HCT116 (cell line): ENCODE measurements at regions not wholly inside any gene's neighbourhood (a gene's known extent, or its start where the extent isn't known, plus 50 kb on each side); places are given as distances from the start of the nearest gene placed in this dataset.

Experiments
- MAX ChIP-seq: IDR thresholded peaks from 2 replicates; pipeline ENCODE4 v1.6.1; 2012
- TF ChIP-seq, protein P1 (sequence below), 3 experiments: fragments of 200-600 bp in 1 of 3; sonication (generic) in 1 of 3; IDR thresholded peaks in 2 of 3; conservative IDR thresholded peaks in 1 of 3; 2 replicates each; pipeline ENCODE4 v1.5.1; 2012 to 2017; ENCODE audit warnings: low read depth in 2 of 3, low read length in 2 of 3, antibody characterized with exemption in 1 of 3, borderline replicate concordance in 1 of 3, control low read depth in 1 of 3, mild to moderate bottlenecking in 1 of 3, mixed read lengths in 1 of 3, mixed run types in 1 of 3, moderate library complexity in 1 of 3; ENCODE audit not compliant: insufficient read depth in 1 of 3
- TF ChIP-seq, protein P2 (sequence below): IDR thresholded peaks from 2 replicates; pipeline ENCODE4 v1.6.1; 2012

- TF ChIP-seq, protein P1, sequence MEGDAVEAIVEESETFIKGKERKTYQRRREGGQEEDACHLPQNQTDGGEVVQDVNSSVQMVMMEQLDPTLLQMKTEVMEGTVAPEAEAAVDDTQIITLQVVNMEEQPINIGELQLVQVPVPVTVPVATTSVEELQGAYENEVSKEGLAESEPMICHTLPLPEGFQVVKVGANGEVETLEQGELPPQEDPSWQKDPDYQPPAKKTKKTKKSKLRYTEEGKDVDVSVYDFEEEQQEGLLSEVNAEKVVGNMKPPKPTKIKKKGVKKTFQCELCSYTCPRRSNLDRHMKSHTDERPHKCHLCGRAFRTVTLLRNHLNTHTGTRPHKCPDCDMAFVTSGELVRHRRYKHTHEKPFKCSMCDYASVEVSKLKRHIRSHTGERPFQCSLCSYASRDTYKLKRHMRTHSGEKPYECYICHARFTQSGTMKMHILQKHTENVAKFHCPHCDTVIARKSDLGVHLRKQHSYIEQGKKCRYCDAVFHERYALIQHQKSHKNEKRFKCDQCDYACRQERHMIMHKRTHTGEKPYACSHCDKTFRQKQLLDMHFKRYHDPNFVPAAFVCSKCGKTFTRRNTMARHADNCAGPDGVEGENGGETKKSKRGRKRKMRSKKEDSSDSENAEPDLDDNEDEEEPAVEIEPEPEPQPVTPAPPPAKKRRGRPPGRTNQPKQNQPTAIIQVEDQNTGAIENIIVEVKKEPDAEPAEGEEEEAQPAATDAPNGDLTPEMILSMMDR (IDR thresholded peaks at IDR 0.05 in 2 of 3, conservative IDR thresholded peaks at IDR 0.05 in 1 of 3; ENCODE audit: borderline replicate concordance in 1 of 3, insufficient read depth in 1 of 3, low read depth in 2 of 3, low read length in 2 of 3) = no peak
- no peak for TF ChIP-seq MAX
- TF ChIP-seq, protein P2, sequence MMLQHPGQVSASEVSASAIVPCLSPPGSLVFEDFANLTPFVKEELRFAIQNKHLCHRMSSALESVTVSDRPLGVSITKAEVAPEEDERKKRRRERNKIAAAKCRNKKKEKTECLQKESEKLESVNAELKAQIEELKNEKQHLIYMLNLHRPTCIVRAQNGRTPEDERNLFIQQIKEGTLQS = no peak
Measured at GRCh38 chr13:50425772-50426171, 410.5 kb downstream of the KCNRG start.
